Activated CD8-positive, alpha-beta memory T cell treated with anti-CD3 and anti-CD28 coated beads for 4 hours (primary cell): ENCODE measurements at regions not wholly inside any gene's neighbourhood (a gene's known extent, or its start where the extent isn't known, plus 50 kb on each side); places are given as distances from the start of the nearest gene placed in this dataset.
"Not testable (repeated sequence)": the region's sequence is repeated elsewhere in the genome, so short reads cannot be mapped to it uniquely, and the experiment has no call there.

Experiments used
- DNase-seq, 2 donors: peaks; one replicate each; pipeline ENCODE4 v3.0.0-alpha.2; 2020; ENCODE audit warnings: low read depth in 2 of 2

DNA sequence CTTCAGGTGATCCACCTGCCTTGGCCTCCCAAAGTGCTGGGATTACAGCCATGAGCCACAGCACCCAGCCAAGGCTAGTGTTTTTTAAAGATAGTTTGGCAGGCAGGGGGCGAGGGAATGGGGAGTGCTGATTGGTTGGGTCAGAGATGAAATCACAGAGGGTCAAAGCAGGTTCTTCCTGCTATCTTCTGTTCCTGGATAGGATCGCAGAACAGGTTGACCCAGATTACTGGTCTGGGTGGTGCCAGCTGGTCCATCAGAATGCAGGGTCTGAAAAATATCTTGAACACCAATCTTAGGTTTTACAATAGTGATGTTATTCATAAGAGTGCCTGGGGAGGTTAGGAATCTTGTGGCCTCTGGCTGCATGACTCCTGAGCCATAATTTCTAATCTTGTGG is 272.2 kb downstream of the CD83 start:
- not testable (repeated sequence) for DNase-seq

GRCh38 chr6:14390805-14391204 is 273.2 kb downstream of the CD83 start:
- no peak for DNase-seq

GRCh38 chr6:14393910-14394309 is 276.3 kb downstream of the CD83 start:
- no peak for DNase-seq

- DNase-seq = no peak
Observed at GRCh38 chr6:14396392-14396791, 278.8 kb downstream of the CD83 start.

- DNase-seq = no peak
Observed at GRCh38 chr6:14396826-14397517, 279.4 kb downstream of the CD83 start.

DNA sequence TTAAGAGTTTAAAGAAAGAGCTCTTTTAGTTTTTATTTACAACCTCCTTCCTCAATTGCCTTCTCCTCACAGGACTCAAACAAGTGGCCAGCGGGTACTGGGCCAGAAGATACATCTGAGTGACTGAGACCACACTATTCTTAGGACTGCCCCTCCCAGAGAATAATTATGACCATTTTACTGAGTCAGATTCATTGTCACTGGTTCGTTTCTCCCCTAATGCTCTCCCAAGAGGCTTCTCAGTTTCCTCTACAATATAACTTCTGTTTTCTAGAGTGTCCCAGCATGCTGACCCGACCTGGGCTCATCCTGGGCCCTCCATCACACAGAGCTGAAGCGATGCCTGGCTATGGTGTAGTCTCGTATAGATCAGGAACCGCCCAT is 279.9 kb downstream of the CD83 start:
- no peak for DNase-seq

- DNase-seq = no peak
Observed at GRCh38 chr6:14398953-14399352, 281.4 kb downstream of the CD83 start.

DNA sequence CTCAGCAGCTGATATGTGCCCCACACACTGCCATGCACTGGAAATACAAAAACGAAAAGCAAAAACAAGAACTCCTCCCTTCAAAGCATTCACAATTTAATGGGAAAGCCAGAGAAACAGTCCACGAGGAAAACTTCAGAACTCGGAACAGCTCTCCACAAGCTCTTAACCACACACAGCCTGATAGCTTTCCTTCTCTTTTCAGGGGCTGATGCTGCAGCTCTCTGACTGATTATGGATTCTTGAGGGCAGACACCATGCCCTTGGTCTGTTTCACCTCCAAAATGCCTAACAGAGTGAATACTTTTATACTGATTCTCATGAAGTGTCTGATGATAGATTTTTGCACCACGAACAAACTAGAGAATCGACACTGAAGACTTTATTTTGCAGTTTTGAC is 282.1 kb downstream of the CD83 start:
- no peak for DNase-seq

DNA sequence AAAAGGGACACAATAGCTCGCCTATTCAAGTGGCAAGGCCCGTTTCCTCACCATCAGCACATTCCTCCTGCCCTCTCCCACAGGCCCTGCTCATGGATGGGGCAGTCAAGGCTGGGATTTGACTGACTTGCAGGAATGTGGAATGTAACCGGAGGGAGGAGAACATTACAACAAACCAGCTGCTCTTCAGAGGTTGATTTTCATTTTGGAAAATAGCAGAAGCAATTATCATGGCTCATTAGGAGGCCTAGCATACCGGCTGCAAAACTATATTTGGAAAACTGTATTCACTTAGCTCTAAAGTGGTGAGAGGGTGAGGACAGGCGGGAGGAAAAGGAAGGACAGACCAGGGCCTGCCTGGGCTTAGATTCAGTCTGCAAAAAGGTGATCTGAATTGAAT is 283.7 kb downstream of the CD83 start:
- no peak for DNase-seq

GRCh38 chr6:14406614-14407331 is 289.2 kb downstream of the CD83 start:
- no peak for DNase-seq

DNA sequence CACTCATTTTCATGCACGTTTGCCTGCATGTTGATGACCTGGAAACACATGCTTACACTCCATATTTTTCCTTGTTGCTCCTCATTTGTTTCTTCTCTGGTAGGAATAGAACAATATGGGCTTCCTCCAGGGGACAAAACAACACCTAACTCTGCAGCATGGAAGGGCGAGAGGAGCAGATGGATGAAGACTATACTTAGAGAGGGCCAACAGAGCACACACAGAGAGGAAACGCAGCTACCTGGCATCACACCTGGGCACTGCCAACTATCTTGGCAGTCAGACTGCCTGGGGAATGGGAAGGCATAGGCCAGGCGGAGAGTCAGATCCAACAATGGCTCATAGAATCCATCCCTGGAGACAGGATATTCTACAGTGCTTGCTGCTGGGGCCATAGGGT is 290.9 kb downstream of the CD83 start:
- DNase-seq = no peak

- DNase-seq = no peak
Observed at GRCh38 chr6:14412026-14412425, 294.5 kb downstream of the CD83 start.

- no peak for DNase-seq
Observed at GRCh38 chr6:14415452-14415851, 297.9 kb downstream of the CD83 start.

DNA sequence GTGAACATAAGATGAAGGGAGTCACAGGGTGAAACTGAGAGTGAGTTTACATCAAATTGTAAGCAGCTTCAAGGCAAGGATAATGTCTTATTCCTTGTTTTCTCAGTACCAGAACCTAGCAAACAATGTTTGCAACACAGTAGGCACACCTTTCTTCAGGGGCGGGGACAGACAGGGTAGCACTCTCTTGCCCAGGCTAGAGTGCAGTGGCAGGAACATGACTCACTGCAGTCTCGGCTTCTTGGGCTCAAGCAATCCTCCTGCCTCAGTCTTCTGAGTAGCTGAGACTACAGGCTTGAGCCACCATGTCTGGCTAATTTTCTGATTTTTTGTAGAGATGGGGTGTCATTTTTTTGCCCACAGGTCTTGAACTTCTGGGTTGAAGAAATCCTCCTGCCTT is 299.8 kb downstream of the CD83 start:
- DNase-seq = no peak

DNA sequence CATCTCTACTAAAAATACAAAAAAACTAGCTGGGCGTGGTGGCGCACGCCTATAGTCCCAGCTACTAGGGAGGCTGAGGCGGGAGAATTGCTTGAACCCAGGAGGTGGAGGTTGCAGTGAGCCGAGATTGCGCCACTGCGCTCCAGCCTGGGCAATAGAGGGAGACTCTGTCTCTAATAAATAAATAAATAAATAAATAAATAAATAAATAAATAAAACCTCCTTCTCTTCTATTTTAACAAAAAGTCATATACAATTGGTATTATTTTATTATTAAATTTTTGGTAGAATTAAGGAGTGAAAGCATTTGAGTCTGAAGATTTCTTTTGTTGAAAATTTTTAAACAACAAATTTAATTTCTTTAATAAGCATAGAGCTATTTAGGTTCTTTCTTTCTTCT is 301.7 kb downstream of the CD83 start:
- not testable (repeated sequence) for DNase-seq

GRCh38 chr6:14422061-14422460 is 304.5 kb downstream of the CD83 start:
- no peak for DNase-seq

- no peak for DNase-seq
Observed at GRCh38 chr6:14422917-14423316, 305.3 kb downstream of the CD83 start.

DNA sequence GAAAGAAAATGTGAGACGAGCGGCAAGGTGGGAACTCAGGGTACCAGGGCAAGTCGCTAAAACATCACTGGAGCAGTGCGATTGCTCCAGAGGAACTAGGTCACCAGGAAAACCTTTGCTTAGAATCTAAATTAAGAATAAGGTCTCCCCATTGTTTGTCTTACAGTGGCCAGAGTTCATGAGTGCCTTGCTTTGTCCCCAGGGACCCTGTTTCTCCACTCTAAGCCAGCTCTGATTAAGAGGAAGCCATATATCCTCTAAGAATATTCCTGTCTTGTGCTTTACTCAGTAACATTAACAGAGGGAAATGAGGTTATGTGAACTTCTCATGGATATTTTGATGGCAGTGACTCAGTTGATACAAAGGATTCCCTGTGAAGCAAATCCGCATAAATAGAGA is 305.8 kb downstream of the CD83 start:
- DNase-seq = no peak

DNA sequence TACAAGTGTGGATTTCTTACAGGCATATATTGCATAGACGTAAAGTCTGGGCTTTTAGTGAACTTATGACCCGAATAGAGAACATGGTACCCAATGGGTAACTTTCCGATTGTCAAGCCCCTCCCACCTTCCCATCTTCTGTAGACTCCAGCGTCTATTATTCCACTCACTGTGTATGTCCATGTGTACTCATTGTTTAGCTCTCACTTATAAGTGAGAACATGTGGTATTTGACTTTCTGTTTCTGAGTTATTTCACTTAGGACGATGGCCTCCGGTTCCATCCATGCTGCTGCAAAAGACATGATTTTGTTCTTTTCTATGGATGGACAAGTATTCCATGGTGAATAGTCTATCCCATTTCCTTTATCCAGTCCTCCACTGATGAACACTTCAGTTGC is 306.4 kb downstream of the CD83 start:
- DNase-seq = no peak

DNA sequence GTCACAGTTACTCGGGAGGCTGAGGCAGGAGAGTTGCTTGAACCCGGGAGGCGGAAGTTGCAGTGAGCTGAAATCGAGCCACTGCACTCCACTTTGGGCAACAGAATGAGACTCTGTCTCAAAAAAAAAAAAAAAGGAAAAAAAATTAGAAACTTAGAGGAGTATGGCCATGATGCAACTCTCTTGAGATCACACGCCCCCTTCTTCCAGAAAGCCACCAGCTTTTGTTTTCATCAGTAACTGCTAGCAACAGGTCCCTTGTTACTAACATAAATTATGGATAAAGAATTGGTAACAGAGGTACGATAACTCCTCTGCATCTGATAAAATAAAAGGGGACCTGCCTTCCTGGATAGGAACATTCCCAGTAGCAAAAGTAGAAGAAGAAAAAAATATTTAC is 308.2 kb downstream of the CD83 start:
- DNase-seq = no peak

DNA sequence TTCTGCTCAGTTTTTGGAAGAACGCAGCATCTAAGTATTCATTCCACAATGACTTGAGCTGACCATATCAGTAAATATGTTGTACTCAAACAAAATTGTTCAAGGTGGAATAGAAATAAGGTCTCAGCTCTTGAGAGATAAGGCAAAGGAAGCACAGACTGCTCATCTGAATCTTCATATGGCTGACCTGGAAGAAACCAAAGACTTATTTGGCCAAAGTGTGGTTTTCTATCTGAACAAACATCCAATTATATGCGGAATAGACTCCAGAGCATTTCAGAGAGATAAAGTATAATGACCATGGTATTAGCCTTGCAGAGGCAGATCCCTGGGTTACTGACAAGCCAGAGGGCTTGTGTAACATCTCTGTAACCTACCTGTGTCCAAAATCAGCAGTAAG is 308.7 kb downstream of the CD83 start:
- no peak for DNase-seq

- no peak for DNase-seq
Observed at GRCh38 chr6:14428269-14428668, 310.7 kb downstream of the CD83 start.

- DNase-seq = no peak
Observed at GRCh38 chr6:14429396-14429795, 311.8 kb downstream of the CD83 start.

DNA sequence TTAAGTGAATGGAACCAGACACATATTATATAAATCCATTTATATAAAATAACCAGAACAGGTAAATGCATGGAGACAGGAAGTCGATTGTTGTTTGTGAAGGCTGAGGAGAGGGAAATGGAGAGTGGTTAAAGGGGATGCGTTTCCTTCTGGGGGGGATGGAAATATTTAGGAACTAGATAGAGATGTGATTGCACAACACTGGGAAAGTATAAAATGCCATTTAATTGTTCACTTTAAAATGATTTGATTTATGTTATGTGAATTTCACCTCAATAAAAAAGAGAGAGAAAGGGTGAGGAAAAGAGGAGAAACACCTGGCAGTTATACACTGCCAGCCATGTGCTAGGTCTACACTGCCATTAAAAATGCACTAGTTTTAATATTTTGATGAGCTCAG is 312.6 kb downstream of the CD83 start:
- no peak for DNase-seq
